ENCODE measurements at regions not wholly inside any gene's neighbourhood (a gene's known extent, or its start where the extent isn't known, plus 50 kb on each side); places are given as distances from the start of the nearest gene placed in this dataset.

GRCh38 chr11:19393941-19394340 is 153.2 kb upstream of the E2F8 start:
- TF ChIP-seq EZH2phosphoT487 (IDR thresholded peaks at IDR 0.05; ENCODE audit: low read depth, severe bottlenecking, unreplicated experiment) (no peak), CTCF (IDR thresholded peaks at IDR 0.05; ENCODE audit: poor library complexity) (no peak)
